HG03442 (cell line): ENCODE measurements at regions not wholly inside any gene's neighbourhood (a gene's known extent, or its start where the extent isn't known, plus 50 kb on each side); places are given as distances from the start of the nearest gene placed in this dataset.

Experiments used
- ATAC-seq: cut with Tn5 transposase; IDR thresholded peaks from one replicate; pipeline ENCODE4 v1.9.1; 2021; ENCODE audit warnings: mild to moderate bottlenecking, moderate library complexity; ENCODE audit not compliant: unreplicated experiment

- no peak for ATAC-seq
Observed at GRCh38 chr2:60067006-60067405, 486.4 kb downstream of the BCL11A start.

- no peak for ATAC-seq
Observed at GRCh38 chr2:60066096-60066839, 487.2 kb downstream of the BCL11A start.

GRCh38 chr2:60064687-60065389, 488.6 kb downstream of the BCL11A start:
- no peak for ATAC-seq

- ATAC-seq = no peak
Observed at GRCh38 chr2:60058781-60059180, 494.7 kb downstream of the BCL11A start.

- no peak for ATAC-seq
Observed at GRCh38 chr2:60054571-60055340, 498.7 kb downstream of the BCL11A start.

GRCh38 chr2:60053791-60054190, 499.7 kb downstream of the BCL11A start:
- no peak for ATAC-seq

GRCh38 chr2:60052601-60053000, 500.9 kb downstream of the BCL11A start:
- ATAC-seq = no peak

GRCh38 chr2:60051991-60052390, 501.5 kb downstream of the BCL11A start:
- no peak for ATAC-seq

- no peak for ATAC-seq
Observed at GRCh38 chr2:60047944-60048525, 505.4 kb downstream of the BCL11A start.

- ATAC-seq = no peak
Observed at GRCh38 chr2:60047347-60047746, 506.1 kb downstream of the BCL11A start.

- no peak for ATAC-seq
Observed at GRCh38 chr2:60046529-60046928, 506.9 kb downstream of the BCL11A start.

GRCh38 chr2:60045456-60045855, 508.0 kb downstream of the BCL11A start:
- no peak for ATAC-seq

GRCh38 chr2:60044484-60044883, 509.0 kb downstream of the BCL11A start:
- no peak for ATAC-seq

GRCh38 chr2:60042023-60042422, 511.4 kb downstream of the BCL11A start:
- no peak for ATAC-seq

GRCh38 chr2:60033325-60033724, 520.1 kb downstream of the BCL11A start:
- no peak for ATAC-seq

- ATAC-seq = no peak
Observed at GRCh38 chr2:60029566-60029883, 523.9 kb downstream of the BCL11A start.

GRCh38 chr2:60028849-60029565, 524.4 kb downstream of the BCL11A start:
- no peak for ATAC-seq

GRCh38 chr2:60025496-60025895, 528.0 kb downstream of the BCL11A start:
- ATAC-seq = no peak

- no peak for ATAC-seq
Observed at GRCh38 chr2:60023256-60023985, 530.0 kb downstream of the BCL11A start.

GRCh38 chr2:60007671-60008070, 545.8 kb downstream of the BCL11A start:
- ATAC-seq = no peak
